GM21526 (cell line): ENCODE measurements at regions not wholly inside any gene's neighbourhood (a gene's known extent, or its start where the extent isn't known, plus 50 kb on each side); places are given as distances from the start of the nearest gene placed in this dataset.
A peak's percentile ranks its signal among the peaks of the same experiment; 100 is the strongest.
"Not testable (repeated sequence)": the region's sequence is repeated elsewhere in the genome, so short reads cannot be mapped to it uniquely, and the experiment has no call there.

Experiments
- ATAC-seq: cut with Tn5 transposase; IDR thresholded peaks from one replicate; pipeline ENCODE4 v1.9.1; 2021; ENCODE audit warnings: moderate library complexity; ENCODE audit not compliant: unreplicated experiment, low FRiP score

- peak; percentile 86 for ATAC-seq
Measured at GRCh38 chr7:104956753-104957450, 57.1 kb upstream of the KMT2E start.

- no peak for ATAC-seq
Measured at GRCh38 chr7:104958371-104958865, 55.6 kb upstream of the KMT2E start.

GRCh38 chr7:104959483-104959882 is 54.5 kb upstream of the KMT2E start:
- not testable (repeated sequence) for ATAC-seq

GRCh38 chr7:104960741-104961448 is 53.1 kb upstream of the KMT2E start:
- no peak for ATAC-seq

DNA sequence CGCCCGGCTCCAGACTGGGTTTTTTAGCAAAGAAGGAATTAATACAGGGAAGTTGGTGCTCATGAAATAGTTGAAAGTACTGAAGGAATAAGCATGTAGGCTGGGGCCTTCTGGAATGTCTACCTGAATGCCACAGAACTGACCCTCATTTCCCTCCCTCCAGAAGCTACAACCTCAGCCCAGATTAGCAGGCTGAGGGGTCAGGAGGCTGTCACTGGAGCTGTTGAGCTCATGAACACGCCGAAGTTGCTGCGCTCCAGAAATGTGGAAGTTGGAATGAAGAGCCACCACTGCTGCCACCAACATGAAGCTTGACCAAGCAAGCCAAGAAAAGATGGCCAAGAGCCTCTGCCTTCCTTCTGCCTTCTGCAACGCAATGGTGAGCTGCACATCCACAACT is 52.2 kb upstream of the KMT2E start:
- ATAC-seq: no peak

GRCh38 chr7:104962781-104963180 is 51.2 kb upstream of the KMT2E start:
- ATAC-seq: no peak

DNA sequence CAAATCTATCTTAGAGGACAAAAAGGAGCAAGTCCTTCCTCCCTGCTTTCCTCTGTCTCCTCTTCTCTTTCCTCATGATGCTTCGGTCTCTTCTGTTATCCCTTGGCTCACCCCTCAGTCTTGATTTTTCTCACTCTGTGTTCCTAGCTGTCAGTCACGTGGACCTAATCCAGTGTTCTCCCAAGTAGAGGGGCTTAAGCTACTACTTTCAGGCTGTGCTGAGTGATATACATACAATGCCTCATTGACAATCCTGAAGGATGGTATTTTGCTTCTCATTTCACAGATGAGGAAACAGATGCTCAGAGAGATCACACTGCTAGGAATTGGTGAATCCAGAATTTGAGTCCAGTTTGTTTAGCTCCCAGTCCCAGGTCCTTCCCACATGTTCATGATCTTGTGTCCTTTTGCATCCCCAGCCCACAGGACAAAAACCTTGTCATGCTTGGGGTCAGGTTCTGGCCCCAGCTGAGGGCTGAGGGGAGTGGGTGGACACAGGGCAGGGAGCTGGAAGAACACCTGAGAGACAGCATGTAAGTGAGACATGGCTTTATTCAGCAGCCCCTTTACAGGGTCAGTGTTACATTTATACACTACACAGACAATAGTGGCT is 50.5 kb upstream of the KMT2E start:
- ATAC-seq: no peak

DNA sequence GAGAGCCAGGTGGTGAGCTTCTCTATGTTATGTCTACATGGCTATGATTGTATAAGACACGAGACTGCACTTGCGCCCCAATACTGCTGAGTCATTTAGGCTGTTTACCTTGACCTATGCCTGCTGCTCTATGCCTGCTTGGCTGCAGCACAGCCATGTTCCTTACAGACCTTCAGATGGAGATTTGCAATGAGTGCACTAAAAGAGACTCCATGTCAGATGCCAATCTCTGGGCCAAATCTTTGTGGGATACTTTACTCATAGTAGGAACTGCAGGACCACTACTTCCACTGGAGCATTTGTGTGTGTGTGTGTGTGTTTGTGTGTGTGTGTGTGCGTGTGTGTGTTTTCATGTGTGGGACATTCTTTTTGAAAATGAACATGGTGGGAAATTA is 50.0 kb upstream of the KMT2E start:
- ATAC-seq: no peak
